HL-60 (cell line): ENCODE measurements at regions not wholly inside any gene's neighbourhood (a gene's known extent, or its start where the extent isn't known, plus 50 kb on each side); places are given as distances from the start of the nearest gene placed in this dataset.

Source experiments
- DNase-seq, 2 experiments: peaks; one replicate each; pipeline ENCODE4 v3.0.0-alpha.2; 2010 to 2020; ENCODE audit warnings: low read depth in 1 of 2, low spot score in 1 of 2
- H3K27ac ChIP-seq: fragments of 250-450 bp; sonication (Bioruptor Pico); replicated peaks from 2 replicates; pipeline ENCODE4 v1.5.1; 2020; ENCODE audit warnings: mild to moderate bottlenecking, moderate library complexity
- H3K27me3 ChIP-seq: fragments of 250-450 bp; sonication (Bioruptor Pico); 2 replicates; pipeline ENCODE4 v1.5.1; 2021; ENCODE audit warnings: mild to moderate bottlenecking, moderate library complexity; ENCODE audit not compliant: insufficient read depth, poor library complexity, severe bottlenecking
- H3K4me3 ChIP-seq: replicated peaks from 2 replicates; pipeline ENCODE4 v1.5.1; 2011; ENCODE audit warnings: mild to moderate bottlenecking, control low read depth, low read length; ENCODE audit not compliant: insufficient read depth
- GABPA ChIP-seq: IDR thresholded peaks from 2 replicates; pipeline ENCODE4 v1.6.1; 2012; ENCODE audit warnings: low read depth
- POLR2AphosphoS5 ChIP-seq: IDR thresholded peaks from 2 replicates; pipeline ENCODE4 v1.6.1; 2012; ENCODE audit warnings: low read depth
- SPI1 ChIP-seq: IDR thresholded peaks from 2 replicates; pipeline ENCODE4 v1.6.1; 2012; ENCODE audit warnings: low read depth, mild to moderate bottlenecking, borderline replicate concordance
- TF ChIP-seq, protein P1 (sequence below): IDR thresholded peaks from 2 replicates; pipeline ENCODE4 v1.6.1; 2012; ENCODE audit warnings: low read depth; ENCODE audit not compliant: insufficient replicate concordance
- TF ChIP-seq, protein P2 (sequence below): IDR thresholded peaks from one replicate; pipeline ENCODE4 v1.5.1; 2011; ENCODE audit warnings: low read length, control low read depth, inconsistent platforms; ENCODE audit not compliant: insufficient read depth

DNA sequence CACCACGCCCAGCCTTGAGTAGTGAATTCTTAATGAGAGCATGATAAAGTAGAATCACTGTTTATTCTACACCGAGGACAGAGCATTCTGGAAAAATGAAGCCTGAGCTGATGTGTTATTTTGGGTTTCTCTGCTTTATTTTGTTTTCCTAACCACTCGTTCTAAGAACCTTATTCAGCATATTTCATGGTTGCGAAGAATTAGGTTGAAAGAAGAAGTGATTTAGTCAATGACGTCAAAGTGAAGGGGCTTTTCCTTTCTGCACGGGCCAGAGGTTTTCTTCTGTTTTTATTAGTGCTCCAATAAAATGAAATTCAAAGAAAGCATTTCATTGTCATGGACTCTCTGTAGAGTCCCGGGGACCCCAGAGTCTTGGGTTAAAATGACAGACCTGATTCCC is 178.5 kb downstream of the MAF start:
- Histone ChIP-seq H3K4me3 (no peak overlapping the region), H3K27ac (no peak overlapping the region), H3K27me3 (peaks cover 4% of the 10 kb centered on the region)
- DNase-seq: no peak
- TF ChIP-seq GABPA (no peak), SPI1 (no peak), POLR2AphosphoS5 (no peak)
- TF ChIP-seq, protein P1, sequence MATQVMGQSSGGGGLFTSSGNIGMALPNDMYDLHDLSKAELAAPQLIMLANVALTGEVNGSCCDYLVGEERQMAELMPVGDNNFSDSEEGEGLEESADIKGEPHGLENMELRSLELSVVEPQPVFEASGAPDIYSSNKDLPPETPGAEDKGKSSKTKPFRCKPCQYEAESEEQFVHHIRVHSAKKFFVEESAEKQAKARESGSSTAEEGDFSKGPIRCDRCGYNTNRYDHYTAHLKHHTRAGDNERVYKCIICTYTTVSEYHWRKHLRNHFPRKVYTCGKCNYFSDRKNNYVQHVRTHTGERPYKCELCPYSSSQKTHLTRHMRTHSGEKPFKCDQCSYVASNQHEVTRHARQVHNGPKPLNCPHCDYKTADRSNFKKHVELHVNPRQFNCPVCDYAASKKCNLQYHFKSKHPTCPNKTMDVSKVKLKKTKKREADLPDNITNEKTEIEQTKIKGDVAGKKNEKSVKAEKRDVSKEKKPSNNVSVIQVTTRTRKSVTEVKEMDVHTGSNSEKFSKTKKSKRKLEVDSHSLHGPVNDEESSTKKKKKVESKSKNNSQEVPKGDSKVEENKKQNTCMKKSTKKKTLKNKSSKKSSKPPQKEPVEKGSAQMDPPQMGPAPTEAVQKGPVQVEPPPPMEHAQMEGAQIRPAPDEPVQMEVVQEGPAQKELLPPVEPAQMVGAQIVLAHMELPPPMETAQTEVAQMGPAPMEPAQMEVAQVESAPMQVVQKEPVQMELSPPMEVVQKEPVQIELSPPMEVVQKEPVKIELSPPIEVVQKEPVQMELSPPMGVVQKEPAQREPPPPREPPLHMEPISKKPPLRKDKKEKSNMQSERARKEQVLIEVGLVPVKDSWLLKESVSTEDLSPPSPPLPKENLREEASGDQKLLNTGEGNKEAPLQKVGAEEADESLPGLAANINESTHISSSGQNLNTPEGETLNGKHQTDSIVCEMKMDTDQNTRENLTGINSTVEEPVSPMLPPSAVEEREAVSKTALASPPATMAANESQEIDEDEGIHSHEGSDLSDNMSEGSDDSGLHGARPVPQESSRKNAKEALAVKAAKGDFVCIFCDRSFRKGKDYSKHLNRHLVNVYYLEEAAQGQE: no peak
- TF ChIP-seq, protein P2, sequence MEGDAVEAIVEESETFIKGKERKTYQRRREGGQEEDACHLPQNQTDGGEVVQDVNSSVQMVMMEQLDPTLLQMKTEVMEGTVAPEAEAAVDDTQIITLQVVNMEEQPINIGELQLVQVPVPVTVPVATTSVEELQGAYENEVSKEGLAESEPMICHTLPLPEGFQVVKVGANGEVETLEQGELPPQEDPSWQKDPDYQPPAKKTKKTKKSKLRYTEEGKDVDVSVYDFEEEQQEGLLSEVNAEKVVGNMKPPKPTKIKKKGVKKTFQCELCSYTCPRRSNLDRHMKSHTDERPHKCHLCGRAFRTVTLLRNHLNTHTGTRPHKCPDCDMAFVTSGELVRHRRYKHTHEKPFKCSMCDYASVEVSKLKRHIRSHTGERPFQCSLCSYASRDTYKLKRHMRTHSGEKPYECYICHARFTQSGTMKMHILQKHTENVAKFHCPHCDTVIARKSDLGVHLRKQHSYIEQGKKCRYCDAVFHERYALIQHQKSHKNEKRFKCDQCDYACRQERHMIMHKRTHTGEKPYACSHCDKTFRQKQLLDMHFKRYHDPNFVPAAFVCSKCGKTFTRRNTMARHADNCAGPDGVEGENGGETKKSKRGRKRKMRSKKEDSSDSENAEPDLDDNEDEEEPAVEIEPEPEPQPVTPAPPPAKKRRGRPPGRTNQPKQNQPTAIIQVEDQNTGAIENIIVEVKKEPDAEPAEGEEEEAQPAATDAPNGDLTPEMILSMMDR: no peak

DNA sequence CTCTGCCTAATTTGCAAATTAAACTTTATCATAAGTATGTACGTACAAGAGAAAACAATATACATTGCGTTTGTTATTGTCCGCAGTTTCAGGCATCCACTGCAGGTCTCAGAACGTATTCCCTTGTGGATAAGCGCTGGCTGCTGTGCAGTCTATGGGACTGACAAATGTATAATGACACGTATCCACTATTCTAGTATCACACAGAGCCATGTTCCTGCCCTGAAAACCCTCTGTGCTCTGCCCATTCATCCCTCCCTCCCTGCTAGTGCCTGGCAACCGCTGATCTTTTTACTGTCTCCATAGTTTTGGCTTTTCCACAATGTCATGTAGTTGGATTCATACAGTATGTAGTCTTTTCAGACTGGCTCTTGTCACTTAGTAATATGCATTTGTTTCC is 179.4 kb downstream of the MAF start:
- no peak overlapping the region for H3K27ac ChIP-seq

DNA sequence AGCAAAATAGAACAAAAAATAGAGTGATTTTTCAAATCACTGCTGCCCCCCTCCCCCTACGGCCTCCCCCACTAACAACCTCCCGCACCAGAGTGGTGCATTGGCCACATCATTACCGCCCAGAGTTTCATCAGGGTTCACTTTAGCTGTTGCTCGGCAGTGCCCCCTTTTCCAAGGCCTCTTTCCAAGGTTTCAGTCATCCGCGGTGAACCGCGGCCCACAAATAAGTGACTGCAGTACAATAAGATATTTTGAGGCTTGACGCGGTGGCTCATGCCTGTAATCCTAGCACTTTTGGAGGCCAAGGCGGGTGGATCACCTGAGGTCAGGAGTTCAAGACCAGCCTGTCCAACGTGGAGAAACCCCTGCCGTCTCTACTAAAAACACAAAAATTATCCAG is 180.0 kb downstream of the MAF start:
- Histone ChIP-seq H3K4me3 (no peak overlapping the region), H3K27me3 (peaks cover 7% of the 10 kb centered on the region), H3K27ac (no peak overlapping the region)
- TF ChIP-seq POLR2AphosphoS5 (no peak), GABPA (no peak), SPI1 (no peak)
- TF ChIP-seq, protein P1: no peak
- TF ChIP-seq, protein P2: no peak
- DNase-seq: no peak

More for the DNA sequence above, 179.4 kb downstream of the MAF start:
- DNase-seq: no peak
- Histone ChIP-seq H3K27me3 (peaks cover 7% of the 10 kb centered on the region), H3K4me3 (no peak overlapping the region)
- TF ChIP-seq, protein P2: no peak
- TF ChIP-seq SPI1 (no peak), GABPA (no peak), POLR2AphosphoS5 (no peak)
- TF ChIP-seq, protein P1: no peak
